Amygdala (tissue), 56 donors: ENCODE measurements at regions not wholly inside any gene's neighbourhood (a gene's known extent, or its start where the extent isn't known, plus 50 kb on each side); places are given as distances from the start of the nearest gene placed in this dataset.

Experiments
- DNase-seq, 56 donors: peaks; one replicate each; lab custom pipeline; 2025; lab: John Stamatoyannopoulos, UW

DNA sequence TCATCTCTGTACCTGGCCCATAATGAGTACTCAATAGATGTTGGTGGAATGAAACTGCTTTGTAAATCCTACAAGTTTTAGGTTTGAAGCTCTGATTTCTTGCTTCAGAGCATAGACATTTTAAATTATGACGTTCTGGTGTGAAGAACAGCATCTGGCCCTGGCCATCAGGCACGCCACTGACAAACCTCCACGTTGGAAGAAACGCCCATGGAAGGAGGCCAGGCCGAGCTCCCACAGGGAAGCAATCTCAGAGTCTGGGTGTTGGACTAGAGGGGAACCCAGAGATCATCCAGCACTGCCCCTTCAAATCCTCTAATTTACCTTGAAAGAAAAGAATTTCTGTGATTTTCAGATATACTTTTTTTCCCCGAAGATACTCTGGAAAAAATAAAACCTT lies 328.1 kb upstream of the RGMA start:
- DNase-seq: no peak

DNA sequence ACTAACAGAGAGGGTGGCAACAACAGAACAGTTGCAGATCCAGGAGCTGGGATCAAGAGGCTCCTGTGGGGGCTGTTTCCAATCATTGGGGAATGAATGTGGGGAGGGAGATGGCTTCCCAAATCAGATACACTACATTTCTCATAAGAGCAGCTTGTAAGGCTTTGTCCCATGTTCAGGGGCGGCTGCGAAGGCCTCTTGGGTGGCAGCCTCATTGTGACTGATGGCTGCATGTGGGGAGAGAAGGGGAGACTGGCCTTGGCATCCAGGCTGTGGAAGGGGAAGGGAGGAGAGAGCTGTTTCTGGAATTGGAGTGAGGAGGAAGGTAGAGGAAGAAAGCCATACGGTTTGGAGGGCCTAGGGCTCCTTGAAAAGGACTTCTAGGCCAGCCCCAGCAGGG lies 326.6 kb upstream of the RGMA start:
- no peak for DNase-seq

DNA sequence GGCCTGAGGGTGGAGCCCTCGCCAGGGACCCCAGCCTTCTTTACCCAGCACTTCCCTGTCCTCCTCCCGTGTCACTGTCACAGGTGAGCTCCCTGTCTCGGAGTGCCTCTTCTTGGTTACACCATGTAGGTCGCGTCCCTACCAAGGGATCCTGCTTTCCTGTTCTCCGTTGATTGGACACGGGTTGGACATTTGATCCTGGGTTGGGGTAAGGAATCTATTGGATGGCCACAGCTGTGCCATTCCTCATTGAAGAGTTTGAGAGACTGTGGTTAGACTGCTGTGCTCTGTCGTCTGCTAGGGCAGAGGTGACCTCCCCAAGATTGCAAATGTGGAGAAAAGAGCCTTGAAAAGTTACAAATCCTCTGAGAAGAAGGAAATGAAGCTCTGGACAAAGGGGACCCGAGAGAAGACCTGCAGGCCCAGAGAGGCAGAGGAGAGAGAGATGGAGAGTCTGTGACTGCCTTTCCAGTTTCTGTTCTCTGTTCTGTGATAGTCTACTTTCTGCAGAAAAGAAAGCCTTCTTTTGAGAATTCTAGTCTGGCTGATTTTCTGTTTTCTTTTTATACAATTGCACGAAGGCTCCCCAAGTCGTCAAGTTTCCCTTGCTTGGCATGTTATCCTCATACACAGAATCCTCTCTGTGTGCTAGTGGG lies 325.7 kb upstream of the RGMA start:
- no peak for DNase-seq

DNA sequence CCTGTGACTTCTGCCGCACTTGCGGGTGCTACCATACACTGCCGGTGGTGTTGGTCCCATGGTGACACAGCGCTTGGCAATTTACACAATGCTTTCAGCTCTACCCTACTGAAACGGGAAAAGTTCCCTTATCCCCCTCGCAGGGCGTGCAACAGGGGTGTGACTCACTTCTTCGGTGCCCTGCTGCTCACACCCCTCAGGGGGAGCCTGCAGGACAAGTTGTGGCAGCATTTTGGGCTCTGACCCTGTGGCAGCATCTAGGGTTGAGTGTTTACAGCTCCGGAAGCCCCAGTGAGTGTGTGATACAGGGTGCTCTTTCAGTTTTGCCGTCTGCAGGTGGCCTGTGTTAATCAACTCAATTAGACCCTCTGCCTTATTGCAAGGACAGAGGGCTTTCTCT lies 324.7 kb upstream of the RGMA start:
- no peak for DNase-seq

DNA sequence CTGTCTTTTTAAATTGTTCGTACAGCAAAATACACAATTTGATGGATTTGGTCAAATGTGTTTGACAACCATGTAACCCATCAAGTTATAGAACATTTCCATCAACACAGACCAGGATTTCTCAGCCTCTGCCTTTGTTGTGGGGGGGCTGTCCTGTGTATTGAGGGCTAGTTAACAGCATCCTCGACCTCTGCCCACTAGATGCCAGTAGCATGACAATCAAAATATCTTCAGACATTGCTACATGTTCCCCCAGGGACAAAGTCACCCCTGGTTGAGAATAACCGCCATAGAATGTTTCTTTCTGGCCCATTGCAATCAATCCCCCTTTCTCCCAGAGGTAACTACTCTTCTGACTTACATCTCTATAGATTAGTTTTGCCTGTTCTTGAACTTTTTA lies 310.1 kb upstream of the RGMA start:
- no peak for DNase-seq

DNA sequence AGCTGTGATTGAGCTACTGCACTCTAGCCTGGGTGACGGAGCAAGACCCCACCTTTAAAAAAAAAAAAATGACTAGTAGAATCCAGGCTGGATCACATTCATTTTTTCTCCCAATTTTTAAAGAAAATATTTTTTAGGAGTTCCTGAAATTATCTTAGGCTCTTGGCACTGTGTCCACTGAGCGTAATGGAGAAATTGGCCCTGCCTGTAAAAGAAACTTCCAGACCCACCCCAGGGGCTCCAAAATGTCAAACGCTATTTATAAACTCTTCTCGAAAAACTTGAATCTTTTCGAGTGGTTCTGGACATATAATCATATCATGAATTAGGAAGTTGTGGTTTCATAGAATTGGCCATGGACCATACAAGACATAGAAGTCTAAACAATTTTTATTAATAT lies 300.2 kb upstream of the RGMA start:
- DNase-seq: no peak

DNA sequence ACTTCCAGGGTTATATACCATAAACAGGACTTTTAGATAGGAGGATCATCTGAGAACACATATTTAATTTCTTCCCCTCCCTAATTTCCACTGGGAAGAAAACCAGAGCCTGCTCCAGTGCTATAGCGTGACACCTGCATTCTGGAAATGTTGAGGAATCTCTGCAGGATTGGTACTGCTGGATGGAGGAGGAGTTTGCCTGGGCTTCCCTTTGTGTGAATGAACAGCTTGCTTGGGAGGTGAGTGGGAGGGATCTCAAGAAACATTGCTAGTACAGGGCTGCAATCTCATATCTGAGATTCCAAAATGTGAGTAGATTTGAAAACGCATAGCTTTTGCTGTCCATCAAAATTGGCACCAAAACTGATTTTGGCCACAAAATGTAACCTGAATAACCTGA lies 295.9 kb upstream of the RGMA start:
- peak in 7 of 56 donors; percentile 1 to 20 (median 4) for DNase-seq

DNA sequence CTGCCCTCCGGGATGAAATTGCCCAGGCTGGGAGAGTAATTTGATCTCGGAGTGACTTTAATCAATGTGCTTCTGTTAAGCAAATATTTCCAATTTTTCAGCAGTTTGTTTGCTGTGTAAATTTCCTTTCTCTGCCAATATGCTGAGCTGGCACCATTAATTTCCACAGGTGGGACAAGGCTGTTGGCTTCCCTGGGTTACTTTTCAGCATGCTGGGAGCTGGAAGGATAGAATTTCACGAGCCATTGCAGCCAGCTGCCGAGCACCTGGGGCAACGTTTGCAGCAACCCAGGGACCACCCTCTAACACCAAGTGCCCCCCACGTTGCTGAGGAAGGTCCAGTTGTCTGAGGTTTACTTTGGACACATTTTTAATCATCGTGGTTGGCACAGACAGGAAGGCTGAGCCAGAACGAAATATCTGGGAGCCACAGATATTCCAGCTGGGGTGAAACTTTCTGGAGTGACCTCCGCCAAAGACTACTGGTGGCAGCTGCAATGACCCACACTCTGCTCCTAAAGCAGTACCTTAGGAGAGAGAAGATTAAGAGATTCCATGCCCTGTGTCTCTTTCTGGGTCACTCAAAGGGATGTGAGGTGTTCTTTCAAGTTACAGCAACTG lies 293.3 kb upstream of the RGMA start:
- no peak for DNase-seq

DNA sequence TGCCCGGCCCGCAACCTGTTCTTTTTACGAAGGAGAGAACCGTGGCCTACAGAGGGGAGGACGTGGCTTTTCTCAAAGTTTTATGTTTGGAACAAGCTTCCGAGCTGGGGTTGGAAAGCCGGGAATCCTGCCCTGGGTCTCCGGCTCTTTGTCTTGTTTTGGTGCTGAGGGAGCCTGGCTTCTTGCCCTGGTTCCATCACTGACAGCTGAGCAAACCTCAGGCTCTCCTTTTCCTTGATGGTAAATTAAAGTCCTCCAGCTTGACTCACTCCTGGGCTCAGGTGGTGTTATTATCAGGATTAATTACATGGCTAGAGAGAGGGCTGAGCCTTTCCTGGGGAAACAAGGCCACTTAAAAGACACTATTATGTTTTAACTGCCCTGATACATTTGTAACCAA lies 289.5 kb upstream of the RGMA start:
- DNase-seq: no peak

DNA sequence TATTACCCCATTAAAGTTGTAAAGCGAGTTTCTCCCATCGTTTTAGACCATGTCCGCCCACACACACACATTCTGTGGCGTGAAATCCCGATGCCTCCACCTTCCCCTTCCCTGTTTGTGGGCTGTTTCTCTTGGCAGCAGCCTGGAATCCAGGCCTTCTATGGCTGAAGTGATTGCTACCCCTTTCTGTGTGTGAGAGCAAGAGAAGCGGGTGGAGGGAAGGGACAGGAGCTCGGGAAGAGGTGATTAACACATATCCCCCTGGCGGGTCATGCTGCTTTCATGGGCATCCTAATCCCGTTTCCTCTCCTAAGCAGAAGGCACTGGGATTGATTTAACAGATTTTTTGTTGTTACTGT lies 283.8 kb upstream of the RGMA start:
- DNase-seq: no peak

DNA sequence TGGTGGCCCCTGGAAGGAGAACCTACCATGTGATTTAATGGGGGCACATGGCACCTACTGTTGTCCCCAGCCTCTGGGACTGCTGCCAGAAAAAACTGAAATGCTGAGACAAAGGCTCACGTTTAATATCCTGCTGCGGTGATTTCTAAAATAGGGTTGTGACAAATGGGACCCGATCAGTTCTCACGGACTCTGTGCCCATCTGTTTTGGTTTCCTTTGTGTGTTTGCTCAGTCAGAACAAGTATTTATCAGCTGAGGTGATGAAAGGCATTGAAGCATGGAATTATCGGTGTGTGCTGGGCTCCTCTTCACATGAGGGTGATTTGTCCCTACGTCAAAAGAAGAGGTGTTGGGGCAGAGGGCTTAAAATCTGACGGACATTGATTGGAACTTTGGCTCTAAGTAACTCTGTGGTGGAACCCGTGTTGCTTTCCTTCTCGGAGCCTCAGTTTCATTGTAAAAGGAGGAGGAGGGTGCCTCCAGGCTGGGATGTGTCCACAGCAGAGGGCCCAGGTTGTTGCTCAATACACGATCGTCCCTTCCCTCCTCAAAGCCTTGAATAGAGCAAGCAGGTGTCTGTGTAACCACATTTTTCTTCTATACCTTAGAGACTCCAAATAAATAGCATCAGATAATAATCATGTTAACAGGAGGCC lies 283.3 kb upstream of the RGMA start:
- DNase-seq: no peak

DNA sequence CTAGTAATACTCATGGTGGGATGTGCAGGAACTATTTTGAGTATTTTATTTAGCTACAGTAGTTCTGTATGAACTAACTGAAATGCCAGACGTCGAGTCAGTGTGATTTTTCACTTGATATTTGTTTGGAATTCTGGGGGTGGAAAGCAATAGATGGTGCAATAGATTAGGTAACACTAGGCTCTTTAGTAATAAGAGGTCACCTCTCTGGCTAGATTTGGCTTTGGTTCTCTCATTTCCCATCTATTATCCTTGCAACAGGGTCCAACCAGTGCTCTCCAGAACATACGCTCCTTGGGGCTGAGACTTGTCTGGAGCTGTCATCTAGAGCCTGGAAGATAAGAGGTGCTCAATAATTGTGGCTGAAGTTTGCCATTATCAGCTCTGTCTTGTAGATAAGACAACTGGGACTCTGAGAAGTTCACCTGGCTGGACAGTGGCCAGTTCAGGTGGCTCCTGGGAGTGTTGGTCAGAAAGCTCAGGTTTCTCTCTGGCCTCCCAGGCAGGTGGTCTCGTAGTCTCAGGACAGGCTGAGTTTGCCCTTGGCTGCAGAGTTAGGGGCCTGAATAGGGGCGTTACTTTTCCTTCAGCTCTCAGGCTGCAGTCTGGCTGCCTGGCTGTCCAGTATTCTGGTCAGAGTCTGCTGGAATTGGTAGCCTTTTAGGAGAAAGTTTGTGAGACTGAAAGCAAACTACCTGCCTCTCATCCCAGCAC lies 277.5 kb upstream of the RGMA start:
- DNase-seq: no peak

DNA sequence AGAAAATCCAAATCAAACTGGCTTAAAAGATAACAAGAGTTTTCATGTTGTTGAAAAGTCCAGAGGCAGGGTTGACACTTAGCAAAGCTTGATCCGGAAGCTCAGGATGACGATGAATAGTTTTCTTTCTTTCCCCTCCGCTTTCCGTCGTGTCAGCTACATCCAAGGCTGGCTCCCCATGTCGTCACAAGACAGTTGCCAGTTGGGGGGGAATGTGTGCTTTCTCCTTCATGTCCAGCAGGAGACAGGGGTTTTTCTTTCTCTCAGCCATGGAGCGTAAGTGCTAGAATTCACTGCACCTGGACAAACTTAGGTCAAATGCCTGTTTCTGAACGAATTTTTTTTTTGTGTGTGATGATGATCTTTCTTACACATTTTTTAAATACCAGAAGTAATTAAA lies 273.8 kb upstream of the RGMA start:
- no peak for DNase-seq

DNA sequence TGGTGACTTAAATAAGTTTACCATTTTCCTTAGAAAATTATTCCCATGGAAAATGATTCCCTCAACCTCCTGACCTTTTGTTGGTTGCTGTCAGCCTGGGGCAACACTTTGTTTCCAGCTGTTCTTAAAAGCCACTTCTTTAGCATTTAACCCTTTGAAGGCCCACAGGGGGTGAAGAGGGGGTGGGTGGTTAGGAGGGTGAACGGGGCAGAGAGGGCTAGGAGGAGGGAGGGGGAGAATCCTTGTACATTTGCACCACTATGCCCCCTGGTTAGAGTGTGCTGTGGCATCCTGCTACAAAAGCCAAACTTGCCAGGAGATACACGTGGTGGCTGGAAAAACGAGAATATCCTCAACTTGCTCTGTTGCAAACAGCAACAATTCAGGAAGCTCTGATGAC lies 273.2 kb upstream of the RGMA start:
- no peak for DNase-seq

DNA sequence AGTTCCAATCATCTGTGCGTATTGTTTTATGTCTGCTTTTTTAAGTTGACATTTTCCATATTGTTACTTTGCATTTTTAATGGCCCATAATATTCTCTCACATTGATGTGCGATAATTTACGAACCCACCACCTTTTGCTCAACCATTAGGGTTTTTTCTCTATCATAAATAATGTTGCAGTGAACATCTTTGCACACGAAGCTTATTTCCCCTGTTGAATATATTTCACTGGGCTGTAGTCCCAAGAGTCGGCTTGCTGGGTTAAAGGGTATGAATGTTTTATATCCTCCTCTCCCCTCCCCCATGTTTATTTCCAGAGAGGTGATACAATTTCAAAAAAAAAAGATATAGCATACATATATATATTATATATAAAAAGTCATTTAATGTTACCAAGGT lies 272.7 kb upstream of the RGMA start:
- no peak for DNase-seq

DNA sequence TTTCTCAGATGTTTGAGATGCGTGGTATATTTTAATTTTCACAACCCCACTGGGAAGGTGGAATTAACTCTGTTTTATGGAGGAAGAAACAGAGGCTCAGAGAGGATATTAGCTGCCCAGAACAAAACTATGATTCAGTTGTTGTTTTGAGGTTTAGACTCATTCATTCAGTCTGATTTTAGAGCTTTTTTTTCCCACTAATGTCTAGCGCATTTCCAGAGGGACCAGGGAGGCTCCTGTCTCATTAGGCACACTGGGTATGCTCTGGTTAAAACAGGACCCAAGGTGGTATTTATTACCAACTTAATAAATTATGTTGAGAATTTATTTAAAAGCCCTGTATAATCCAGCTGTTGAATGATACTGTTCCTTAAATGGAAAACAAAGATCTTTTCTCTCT lies 272.0 kb upstream of the RGMA start:
- DNase-seq: no peak

DNA sequence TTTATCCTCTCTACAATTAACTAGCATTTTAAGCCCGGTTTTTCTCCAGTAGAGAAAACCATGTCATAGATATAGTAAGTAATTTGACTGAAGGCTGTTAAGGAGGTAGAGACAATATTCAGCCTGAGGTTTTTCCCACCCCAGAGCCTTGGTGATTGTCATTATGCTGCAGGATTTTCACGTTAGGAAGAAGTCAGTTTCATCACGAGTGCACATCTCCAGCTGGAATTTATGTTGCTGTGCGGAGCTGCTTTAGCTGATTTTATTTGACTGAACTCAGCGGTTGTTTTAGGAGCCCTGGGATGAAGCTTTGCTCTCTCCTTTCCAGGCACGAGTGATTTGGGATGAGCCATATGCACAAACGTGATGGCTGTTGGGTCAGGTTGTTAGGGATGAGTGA lies 271.3 kb upstream of the RGMA start:
- DNase-seq: no peak

DNA sequence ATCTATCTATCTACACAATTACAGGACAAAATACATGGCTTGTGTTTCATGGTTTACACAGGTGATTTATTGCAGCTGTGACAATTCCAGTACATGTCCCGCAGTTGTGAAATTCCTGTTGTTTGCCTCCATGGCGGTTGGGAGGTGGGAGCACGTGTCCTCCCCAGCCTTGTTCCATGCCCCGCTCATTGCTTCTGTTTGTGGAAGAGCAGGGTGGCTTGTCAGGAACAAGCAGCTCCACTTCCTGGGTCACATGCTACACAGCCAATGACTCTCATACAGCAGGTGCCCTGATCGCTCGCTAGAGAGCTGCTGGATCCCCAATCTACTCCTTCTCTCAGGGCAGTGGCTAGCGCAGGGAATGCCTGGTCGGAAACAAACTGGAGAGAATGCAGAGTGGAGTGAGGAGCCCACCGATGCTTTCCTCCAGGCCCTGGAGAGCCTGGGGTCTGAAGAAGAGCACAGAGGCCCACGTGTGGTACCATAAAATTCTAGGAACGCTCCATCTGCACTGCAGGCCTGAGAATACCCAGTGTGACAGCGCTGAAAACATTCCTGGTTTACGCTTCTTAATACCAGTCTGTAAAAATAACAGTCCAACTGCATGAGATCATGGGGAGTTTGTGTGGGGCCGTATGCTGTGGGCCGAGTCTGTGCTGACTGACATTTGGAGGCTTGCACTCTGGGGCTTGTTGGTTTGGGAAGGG lies 270.6 kb upstream of the RGMA start:
- DNase-seq: no peak

DNA sequence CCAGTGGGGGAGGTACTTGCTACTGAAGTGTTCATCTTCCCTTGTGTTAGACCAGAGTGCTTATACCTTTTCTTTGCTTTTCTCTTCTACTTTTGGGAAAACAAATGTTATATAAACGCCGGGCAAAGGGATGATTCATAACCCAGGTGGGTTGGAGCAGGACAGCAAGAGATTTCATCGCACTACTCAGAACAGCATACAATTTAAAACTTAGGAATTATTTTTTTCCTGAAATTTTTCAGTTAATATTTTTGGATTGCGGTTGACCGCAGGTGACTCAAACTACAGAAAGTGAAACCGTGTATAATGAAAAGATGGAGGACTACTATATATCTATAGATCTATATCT lies 270.0 kb upstream of the RGMA start:
- no peak for DNase-seq

DNA sequence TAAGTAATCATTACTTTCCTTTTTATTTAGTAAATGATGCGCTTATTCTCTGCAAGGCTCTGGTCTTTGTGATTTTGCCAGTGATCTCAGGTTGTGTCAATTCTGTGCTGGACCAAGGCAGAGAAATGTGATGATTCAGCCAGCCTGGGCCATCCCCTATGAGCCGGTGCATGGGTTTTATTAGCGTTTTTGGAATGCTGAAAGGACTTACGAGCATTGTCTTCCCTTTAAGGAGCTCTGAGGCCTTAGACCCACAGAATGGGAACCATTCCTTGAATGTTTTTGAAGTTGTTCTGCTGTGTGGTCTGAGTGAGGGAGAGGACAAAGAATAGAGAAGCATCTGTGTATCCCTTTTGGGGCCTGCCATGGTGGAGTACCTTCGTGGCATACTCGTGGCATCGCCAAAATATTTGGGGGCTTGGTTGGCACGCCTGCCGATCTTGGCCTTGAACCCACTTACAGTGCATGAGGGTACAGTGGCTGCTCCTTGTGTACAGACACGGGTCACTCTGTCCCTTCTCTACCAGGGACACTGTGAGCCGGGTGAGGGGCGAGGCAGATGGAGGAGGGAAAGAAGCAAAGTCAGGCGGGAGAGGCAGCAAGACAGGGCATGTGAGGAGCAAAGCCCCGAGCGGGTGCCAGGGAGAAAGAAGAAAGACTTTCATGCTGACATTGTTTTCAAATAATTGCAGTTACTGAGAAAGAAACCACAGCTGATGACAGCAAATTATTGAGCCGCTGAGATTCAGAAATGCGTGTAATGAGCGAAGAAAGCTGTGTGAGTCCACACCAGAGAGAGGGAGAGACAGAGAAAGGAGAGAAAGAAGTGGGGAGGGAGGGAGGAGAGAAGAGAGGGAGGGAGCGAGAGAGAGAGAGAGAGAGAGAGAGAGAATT lies 269.4 kb upstream of the RGMA start:
- no peak for DNase-seq
